GM23338 (cell line): ENCODE measurements at regions not wholly inside any gene's neighbourhood (a gene's known extent, or its start where the extent isn't known, plus 50 kb on each side); places are given as distances from the start of the nearest gene placed in this dataset.

Source experiments
- ATAC-seq: fragments of 200-7000 bp; cut with Tn5 transposase; 3 replicates; pipeline ENCODE4 v1.9.1; 2020
- DNase-seq: peaks from one replicate; pipeline ENCODE4 v3.0.0-alpha.2; 2015; ENCODE audit warnings: low spot score
- H2AFZ ChIP-seq: fragments of 200-600 bp; sonication (generic); 2 replicates; pipeline ENCODE4 v1.8.0; 2016; ENCODE audit warnings: antibody characterized with exemption, mild to moderate bottlenecking, moderate library complexity
- H3F3A ChIP-seq: fragments of 200-600 bp; sonication (generic); replicated peaks from 2 replicates; pipeline ENCODE4 v1.8.0; 2017; ENCODE audit warnings: antibody characterized with exemption, mixed run types, low read depth
- H3K27ac ChIP-seq: fragments of 200-600 bp; sonication (generic); 2 replicates; pipeline ENCODE4 v1.6.1; 2016; ENCODE audit warnings: low read depth
- H3K27me3 ChIP-seq: fragments of 200-600 bp; sonication (generic); 2 replicates; pipeline ENCODE4 v1.8.0; 2016; ENCODE audit warnings: mild to moderate bottlenecking, mixed run types, moderate library complexity; ENCODE audit not compliant: insufficient read depth
- H3K36me3 ChIP-seq: fragments of 200-600 bp; sonication (generic); 2 replicates; pipeline ENCODE4 v1.8.0; 2016; ENCODE audit warnings: mild to moderate bottlenecking; ENCODE audit not compliant: insufficient read depth
- H3K4me1 ChIP-seq: fragments of 200-600 bp; sonication (generic); 2 replicates; pipeline ENCODE4 v1.8.0; 2016; ENCODE audit warnings: mild to moderate bottlenecking, moderate library complexity; ENCODE audit not compliant: insufficient read depth
- H3K4me2 ChIP-seq: fragments of 200-600 bp; sonication (generic); 2 replicates; pipeline ENCODE4 v1.7.1; 2017; ENCODE audit warnings: mixed run types
- H3K4me3 ChIP-seq: fragments of 200-600 bp; sonication (generic); 2 replicates; pipeline ENCODE4 v1.6.1; 2016; ENCODE audit warnings: mixed run types
- H3K79me2 ChIP-seq: fragments of 200-600 bp; sonication (generic); replicated peaks from 2 replicates; pipeline ENCODE4 v1.8.0; 2017; ENCODE audit warnings: mild to moderate bottlenecking; ENCODE audit not compliant: insufficient read depth
- H3K9me2 ChIP-seq: fragments of 200-600 bp; sonication (generic); 2 replicates; pipeline ENCODE4 v1.8.0; 2017; ENCODE audit not compliant: insufficient read depth
- H4K20me1 ChIP-seq: fragments of 200-600 bp; sonication (generic); replicated peaks from 2 replicates; pipeline ENCODE4 v1.8.0; 2017; ENCODE audit warnings: mild to moderate bottlenecking; ENCODE audit not compliant: insufficient read depth
- H3K27ac Mint-ChIP-seq: 2 replicates; pipeline ENCODE4 v1.8.0; 2020; ENCODE audit warnings: inconsistent platforms, mild to moderate bottlenecking, moderate library complexity, mixed read lengths
- H3K27me3 Mint-ChIP-seq: 3 replicates; pipeline ENCODE4 v1.8.0; 2022; ENCODE audit warnings: low read depth, mild to moderate bottlenecking, moderate library complexity, mixed read lengths, inconsistent platforms; ENCODE audit not compliant: insufficient read depth, poor library complexity
- H3K36me3 Mint-ChIP-seq: 3 replicates; pipeline ENCODE4 v1.8.0; 2021; ENCODE audit warnings: low read depth, mild to moderate bottlenecking, inconsistent platforms, moderate library complexity, mixed read lengths
- H3K4me1 Mint-ChIP-seq: 3 replicates; pipeline ENCODE4 v1.8.0; 2020; ENCODE audit warnings: mild to moderate bottlenecking, inconsistent platforms, mixed read lengths
- H3K4me3 Mint-ChIP-seq: 3 replicates; pipeline ENCODE4 v1.8.0; 2021; ENCODE audit warnings: moderate library complexity, mild to moderate bottlenecking, inconsistent platforms, mixed read lengths
- H3K9me3 Mint-ChIP-seq: 3 replicates; pipeline ENCODE4 v1.8.0; 2020; ENCODE audit warnings: moderate library complexity, mild to moderate bottlenecking, inconsistent platforms, mixed read lengths
- CREB1 ChIP-seq: fragments of 250-450 bp; sonication (Bioruptor Pico); IDR thresholded peaks from 2 replicates; pipeline ENCODE4 v1.5.0; 2020; ENCODE audit warnings: low read depth, mild to moderate bottlenecking, moderate library complexity
- EZH2 ChIP-seq: fragments of 200-600 bp; sonication (generic); IDR thresholded peaks from one replicate; pipeline ENCODE4 v1.8.0; 2017; ENCODE audit warnings: antibody characterized with exemption, mild to moderate bottlenecking, low read depth; ENCODE audit not compliant: unreplicated experiment
- JUNB ChIP-seq: IDR thresholded peaks from one replicate; pipeline ENCODE4 v1.6.1; 2016; ENCODE audit warnings: antibody characterized with exemption; ENCODE audit not compliant: unreplicated experiment
- NANOG ChIP-seq: IDR thresholded peaks from 2 replicates; pipeline ENCODE4 v1.6.1; 2016; ENCODE audit warnings: antibody characterized with exemption, borderline replicate concordance
- POLR2AphosphoS5 ChIP-seq: IDR thresholded peaks from 2 replicates; pipeline ENCODE4 v1.6.1; 2016; ENCODE audit warnings: antibody characterized with exemption, low read depth
- ZNF331 ChIP-seq: fragments of 250-450 bp; sonication (Bioruptor Pico); IDR thresholded peaks from 2 replicates; pipeline ENCODE4 v1.5.0; 2020; ENCODE audit warnings: low read depth, mild to moderate bottlenecking, moderate library complexity
- TF ChIP-seq, protein P1 (sequence below): fragments of 250-450 bp; sonication (Bioruptor Pico); IDR thresholded peaks from 2 replicates; pipeline ENCODE4 v1.5.0; 2020; ENCODE audit warnings: mild to moderate bottlenecking, moderate library complexity
- TF ChIP-seq, protein P2 (sequence below): IDR thresholded peaks from 2 replicates; pipeline ENCODE4 v1.6.1; 2016; ENCODE audit warnings: antibody characterized with exemption
- TF ChIP-seq, protein P3 (sequence below), 2 experiments: fragments of 200-600 bp in 1 of 2; sonication (generic) in 1 of 2; conservative IDR thresholded peaks; 2 replicates each; pipeline versions ENCODE4 v1.5.1 to v1.6.1; 2016 to 2017; ENCODE audit warnings: antibody characterized with exemption in 2 of 2, low read depth in 2 of 2, mild to moderate bottlenecking in 2 of 2, moderate library complexity in 1 of 2
- TF ChIP-seq, protein P4 (sequence below): IDR thresholded peaks from one replicate; pipeline ENCODE4 v1.6.1; 2018; ENCODE audit warnings: antibody characterized with exemption; ENCODE audit not compliant: unreplicated experiment

DNA sequence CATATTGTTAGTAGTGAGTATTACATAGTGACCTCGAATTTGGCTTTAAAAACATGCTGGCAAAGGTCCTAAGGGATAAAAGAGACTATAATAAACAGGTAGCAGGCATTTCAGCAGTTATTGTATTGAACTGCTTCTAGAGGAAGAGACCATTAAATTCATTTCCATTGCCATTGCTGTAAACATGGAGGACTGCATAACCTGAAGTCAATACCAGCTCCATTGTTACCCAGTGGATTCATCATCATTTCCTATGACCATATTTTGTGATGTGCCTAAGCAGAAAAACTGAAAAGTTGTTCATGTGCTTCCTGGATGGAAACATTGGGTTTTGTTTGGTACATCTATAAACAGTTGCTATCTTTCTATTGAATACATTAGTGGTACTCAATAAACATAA, 482.5 kb upstream of the UBE2E2 start (continued):
- TF ChIP-seq, protein P1, sequence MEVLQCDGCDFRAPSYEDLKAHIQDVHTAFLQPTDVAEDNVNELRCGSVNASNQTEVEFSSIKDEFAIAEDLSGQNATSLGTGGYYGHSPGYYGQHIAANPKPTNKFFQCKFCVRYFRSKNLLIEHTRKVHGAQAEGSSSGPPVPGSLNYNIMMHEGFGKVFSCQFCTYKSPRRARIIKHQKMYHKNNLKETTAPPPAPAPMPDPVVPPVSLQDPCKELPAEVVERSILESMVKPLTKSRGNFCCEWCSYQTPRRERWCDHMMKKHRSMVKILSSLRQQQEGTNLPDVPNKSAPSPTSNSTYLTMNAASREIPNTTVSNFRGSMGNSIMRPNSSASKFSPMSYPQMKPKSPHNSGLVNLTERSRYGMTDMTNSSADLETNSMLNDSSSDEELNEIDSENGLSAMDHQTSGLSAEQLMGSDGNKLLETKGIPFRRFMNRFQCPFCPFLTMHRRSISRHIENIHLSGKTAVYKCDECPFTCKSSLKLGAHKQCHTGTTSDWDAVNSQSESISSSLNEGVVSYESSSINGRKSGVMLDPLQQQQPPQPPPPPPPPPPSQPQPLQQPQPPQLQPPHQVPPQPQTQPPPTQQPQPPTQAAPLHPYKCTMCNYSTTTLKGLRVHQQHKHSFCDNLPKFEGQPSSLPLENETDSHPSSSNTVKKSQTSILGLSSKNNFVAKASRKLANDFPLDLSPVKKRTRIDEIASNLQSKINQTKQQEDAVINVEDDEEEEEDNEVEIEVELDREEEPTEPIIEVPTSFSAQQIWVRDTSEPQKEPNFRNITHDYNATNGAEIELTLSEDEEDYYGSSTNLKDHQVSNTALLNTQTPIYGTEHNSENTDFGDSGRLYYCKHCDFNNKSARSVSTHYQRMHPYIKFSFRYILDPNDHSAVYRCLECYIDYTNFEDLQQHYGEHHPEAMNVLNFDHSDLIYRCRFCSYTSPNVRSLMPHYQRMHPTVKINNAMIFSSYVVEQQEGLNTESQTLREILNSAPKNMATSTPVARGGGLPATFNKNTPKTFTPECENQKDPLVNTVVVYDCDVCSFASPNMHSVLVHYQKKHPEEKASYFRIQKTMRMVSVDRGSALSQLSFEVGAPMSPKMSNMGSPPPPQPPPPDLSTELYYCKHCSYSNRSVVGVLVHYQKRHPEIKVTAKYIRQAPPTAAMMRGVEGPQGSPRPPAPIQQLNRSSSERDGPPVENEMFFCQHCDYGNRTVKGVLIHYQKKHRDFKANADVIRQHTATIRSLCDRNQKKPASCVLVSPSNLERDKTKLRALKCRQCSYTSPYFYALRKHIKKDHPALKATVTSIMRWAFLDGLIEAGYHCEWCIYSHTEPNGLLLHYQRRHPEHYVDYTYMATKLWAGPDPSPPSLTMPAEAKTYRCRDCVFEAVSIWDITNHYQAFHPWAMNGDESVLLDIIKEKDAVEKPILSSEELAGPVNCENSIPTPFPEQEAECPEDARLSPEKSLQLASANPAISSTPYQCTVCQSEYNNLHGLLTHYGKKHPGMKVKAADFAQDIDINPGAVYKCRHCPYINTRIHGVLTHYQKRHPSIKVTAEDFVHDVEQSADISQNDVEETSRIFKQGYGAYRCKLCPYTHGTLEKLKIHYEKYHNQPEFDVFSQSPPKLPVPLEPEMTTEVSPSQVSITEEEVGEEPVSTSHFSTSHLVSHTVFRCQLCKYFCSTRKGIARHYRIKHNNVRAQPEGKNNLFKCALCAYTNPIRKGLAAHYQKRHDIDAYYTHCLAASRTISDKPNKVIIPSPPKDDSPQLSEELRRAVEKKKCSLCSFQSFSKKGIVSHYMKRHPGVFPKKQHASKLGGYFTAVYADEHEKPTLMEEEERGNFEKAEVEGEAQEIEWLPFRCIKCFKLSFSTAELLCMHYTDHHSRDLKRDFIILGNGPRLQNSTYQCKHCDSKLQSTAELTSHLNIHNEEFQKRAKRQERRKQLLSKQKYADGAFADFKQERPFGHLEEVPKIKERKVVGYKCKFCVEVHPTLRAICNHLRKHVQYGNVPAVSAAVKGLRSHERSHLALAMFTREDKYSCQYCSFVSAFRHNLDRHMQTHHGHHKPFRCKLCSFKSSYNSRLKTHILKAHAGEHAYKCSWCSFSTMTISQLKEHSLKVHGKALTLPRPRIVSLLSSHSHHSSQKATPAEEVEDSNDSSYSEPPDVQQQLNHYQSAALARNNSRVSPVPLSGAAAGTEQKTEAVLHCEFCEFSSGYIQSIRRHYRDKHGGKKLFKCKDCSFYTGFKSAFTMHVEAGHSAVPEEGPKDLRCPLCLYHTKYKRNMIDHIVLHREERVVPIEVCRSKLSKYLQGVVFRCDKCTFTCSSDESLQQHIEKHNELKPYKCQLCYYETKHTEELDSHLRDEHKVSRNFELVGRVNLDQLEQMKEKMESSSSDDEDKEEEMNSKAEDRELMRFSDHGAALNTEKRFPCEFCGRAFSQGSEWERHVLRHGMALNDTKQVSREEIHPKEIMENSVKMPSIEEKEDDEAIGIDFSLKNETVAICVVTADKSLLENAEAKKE (CRISPR knock-in tag) = no peak

DNA sequence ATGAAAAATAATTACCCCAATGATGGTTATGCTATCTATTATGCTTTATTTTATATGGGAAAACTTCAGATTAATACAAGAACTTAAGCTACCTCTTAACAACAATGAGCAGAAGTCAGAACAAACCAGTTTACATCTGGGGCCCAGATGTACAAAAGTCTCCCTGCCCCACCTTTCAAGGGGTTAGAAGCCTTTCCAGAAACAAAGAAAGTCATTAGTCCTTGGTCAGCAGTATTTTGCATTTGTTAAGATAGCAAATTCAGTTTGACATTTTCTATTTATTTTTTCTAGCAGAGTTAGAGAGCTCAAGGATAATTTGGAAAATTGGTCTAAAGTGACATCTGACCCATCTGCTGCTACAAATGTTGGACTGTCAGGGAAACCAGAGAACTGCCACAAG, 478.7 kb upstream of the UBE2E2 start:
- H3F3A ChIP-seq = no peaks in the 10 kb centered on the region
- Mint-ChIP-seq H3K9me3 (no peaks in the 10 kb centered on the region), H3K4me3 (no peak overlapping the region), H3K4me1 (0 out of 3 replicates have a peak, but pooled peaks cover 2% of the 10 kb centered on the region), H3K36me3 (no peaks in the 10 kb centered on the region), H3K27ac (no peak overlapping the region), H3K27me3 (no peaks in the 10 kb centered on the region)
- no peaks in the 10 kb centered on the region for H3K27me3 ChIP-seq
- no peaks in the 10 kb centered on the region for H3K79me2 ChIP-seq
- H3K4me1 ChIP-seq = no peaks in the 10 kb centered on the region
- no peaks in the 10 kb centered on the region for H3K36me3 ChIP-seq
- H4K20me1 ChIP-seq = no peaks in the 10 kb centered on the region
- DNase-seq = no peak
- H3K4me2 ChIP-seq = no peak overlapping the region
- no peak for ATAC-seq
- H3K27ac ChIP-seq = no peak overlapping the region
- H3K4me3 ChIP-seq = no peak overlapping the region
- H3K9me2 ChIP-seq = no peaks in the 10 kb centered on the region
- no peak overlapping the region for H2AFZ ChIP-seq
- TF ChIP-seq, protein P2, sequence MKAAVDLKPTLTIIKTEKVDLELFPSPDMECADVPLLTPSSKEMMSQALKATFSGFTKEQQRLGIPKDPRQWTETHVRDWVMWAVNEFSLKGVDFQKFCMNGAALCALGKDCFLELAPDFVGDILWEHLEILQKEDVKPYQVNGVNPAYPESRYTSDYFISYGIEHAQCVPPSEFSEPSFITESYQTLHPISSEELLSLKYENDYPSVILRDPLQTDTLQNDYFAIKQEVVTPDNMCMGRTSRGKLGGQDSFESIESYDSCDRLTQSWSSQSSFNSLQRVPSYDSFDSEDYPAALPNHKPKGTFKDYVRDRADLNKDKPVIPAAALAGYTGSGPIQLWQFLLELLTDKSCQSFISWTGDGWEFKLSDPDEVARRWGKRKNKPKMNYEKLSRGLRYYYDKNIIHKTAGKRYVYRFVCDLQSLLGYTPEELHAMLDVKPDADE = no peak
- TF ChIP-seq, protein P3, sequence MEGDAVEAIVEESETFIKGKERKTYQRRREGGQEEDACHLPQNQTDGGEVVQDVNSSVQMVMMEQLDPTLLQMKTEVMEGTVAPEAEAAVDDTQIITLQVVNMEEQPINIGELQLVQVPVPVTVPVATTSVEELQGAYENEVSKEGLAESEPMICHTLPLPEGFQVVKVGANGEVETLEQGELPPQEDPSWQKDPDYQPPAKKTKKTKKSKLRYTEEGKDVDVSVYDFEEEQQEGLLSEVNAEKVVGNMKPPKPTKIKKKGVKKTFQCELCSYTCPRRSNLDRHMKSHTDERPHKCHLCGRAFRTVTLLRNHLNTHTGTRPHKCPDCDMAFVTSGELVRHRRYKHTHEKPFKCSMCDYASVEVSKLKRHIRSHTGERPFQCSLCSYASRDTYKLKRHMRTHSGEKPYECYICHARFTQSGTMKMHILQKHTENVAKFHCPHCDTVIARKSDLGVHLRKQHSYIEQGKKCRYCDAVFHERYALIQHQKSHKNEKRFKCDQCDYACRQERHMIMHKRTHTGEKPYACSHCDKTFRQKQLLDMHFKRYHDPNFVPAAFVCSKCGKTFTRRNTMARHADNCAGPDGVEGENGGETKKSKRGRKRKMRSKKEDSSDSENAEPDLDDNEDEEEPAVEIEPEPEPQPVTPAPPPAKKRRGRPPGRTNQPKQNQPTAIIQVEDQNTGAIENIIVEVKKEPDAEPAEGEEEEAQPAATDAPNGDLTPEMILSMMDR (conservative IDR thresholded peaks at IDR 0.05; ENCODE audit: low read depth in 2 of 2) = no peak
- no peak for TF ChIP-seq ZNF331 (CRISPR knock-in tag)
- no peak for TF ChIP-seq EZH2
- TF ChIP-seq CREB1 (CRISPR knock-in tag) = no peak
- no peak for TF ChIP-seq POLR2AphosphoS5
- no peak for TF ChIP-seq JUNB
- TF ChIP-seq, protein P4, sequence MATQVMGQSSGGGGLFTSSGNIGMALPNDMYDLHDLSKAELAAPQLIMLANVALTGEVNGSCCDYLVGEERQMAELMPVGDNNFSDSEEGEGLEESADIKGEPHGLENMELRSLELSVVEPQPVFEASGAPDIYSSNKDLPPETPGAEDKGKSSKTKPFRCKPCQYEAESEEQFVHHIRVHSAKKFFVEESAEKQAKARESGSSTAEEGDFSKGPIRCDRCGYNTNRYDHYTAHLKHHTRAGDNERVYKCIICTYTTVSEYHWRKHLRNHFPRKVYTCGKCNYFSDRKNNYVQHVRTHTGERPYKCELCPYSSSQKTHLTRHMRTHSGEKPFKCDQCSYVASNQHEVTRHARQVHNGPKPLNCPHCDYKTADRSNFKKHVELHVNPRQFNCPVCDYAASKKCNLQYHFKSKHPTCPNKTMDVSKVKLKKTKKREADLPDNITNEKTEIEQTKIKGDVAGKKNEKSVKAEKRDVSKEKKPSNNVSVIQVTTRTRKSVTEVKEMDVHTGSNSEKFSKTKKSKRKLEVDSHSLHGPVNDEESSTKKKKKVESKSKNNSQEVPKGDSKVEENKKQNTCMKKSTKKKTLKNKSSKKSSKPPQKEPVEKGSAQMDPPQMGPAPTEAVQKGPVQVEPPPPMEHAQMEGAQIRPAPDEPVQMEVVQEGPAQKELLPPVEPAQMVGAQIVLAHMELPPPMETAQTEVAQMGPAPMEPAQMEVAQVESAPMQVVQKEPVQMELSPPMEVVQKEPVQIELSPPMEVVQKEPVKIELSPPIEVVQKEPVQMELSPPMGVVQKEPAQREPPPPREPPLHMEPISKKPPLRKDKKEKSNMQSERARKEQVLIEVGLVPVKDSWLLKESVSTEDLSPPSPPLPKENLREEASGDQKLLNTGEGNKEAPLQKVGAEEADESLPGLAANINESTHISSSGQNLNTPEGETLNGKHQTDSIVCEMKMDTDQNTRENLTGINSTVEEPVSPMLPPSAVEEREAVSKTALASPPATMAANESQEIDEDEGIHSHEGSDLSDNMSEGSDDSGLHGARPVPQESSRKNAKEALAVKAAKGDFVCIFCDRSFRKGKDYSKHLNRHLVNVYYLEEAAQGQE = no peak
- TF ChIP-seq NANOG = no peak
